DND-41 (cell line): ENCODE measurements at regions not wholly inside any gene's neighbourhood (a gene's known extent, or its start where the extent isn't known, plus 50 kb on each side); places are given as distances from the start of the nearest gene placed in this dataset.
A peak's percentile ranks its signal among the peaks of the same experiment; 100 is the strongest.

Experiments
- ATAC-seq: fragments of 200-7000 bp; cut with Tn5 transposase; 3 replicates; pipeline ENCODE4 v1.9.1; 2021; ENCODE audit warnings: low read depth; ENCODE audit not compliant: insufficient read depth
- DNase-seq: peaks from one replicate; pipeline ENCODE4 v3.0.0-alpha.2; 2020
- H2AFZ ChIP-seq: 2 replicates; pipeline ENCODE4 v1.6.0; 2012; ENCODE audit warnings: low read depth, low read length
- H3K27ac ChIP-seq: 2 replicates; pipeline ENCODE4 v1.5.1; 2012; ENCODE audit warnings: low read length, inconsistent platforms
- H3K27me3 ChIP-seq: fragments of 200-600 bp; sonication (generic); 2 replicates; pipeline ENCODE4 v1.6.0; 2012; ENCODE audit warnings: low read length, mild to moderate bottlenecking, inconsistent platforms; ENCODE audit not compliant: insufficient read depth, poor library complexity
- H3K36me3 ChIP-seq: 2 replicates; pipeline ENCODE4 v1.5.1; 2012; ENCODE audit warnings: low read length, inconsistent platforms; ENCODE audit not compliant: insufficient read depth
- H3K4me1 ChIP-seq: 2 replicates; pipeline ENCODE4 v1.5.1; 2012; ENCODE audit warnings: mild to moderate bottlenecking, low read length; ENCODE audit not compliant: insufficient read depth
- H3K4me2 ChIP-seq: 2 replicates; pipeline ENCODE4 v1.6.0; 2012; ENCODE audit warnings: mild to moderate bottlenecking, moderate library complexity, low read length, inconsistent platforms; ENCODE audit not compliant: insufficient read depth
- H3K4me3 ChIP-seq, 2 experiments: fragments of 200-600 bp in 1 of 2; shearing (Covaris generic) in 1 of 2; 2 replicates each; pipeline ENCODE4 v1.5.1; 2012 to 2016; ENCODE audit warnings: inconsistent platforms in 2 of 2, low read length in 2 of 2, mild to moderate bottlenecking in 2 of 2, low read depth in 1 of 2, moderate library complexity in 1 of 2
- H3K79me2 ChIP-seq: 2 replicates; pipeline ENCODE4 v1.6.0; 2012; ENCODE audit warnings: low read length, inconsistent platforms; ENCODE audit not compliant: insufficient read depth
- H3K9ac ChIP-seq: 2 replicates; pipeline ENCODE4 v1.6.0; 2012; ENCODE audit warnings: low read depth, mild to moderate bottlenecking, inconsistent platforms, low read length, moderate library complexity
- H3K9me3 ChIP-seq: 2 replicates; pipeline ENCODE4 v1.5.1; 2012; ENCODE audit warnings: low read length, moderate library complexity, mild to moderate bottlenecking, inconsistent platforms; ENCODE audit not compliant: insufficient read depth, severe bottlenecking
- H4K20me1 ChIP-seq: 2 replicates; pipeline ENCODE4 v1.6.0; 2012; ENCODE audit warnings: low read length; ENCODE audit not compliant: insufficient read depth
- EZH2 ChIP-seq: IDR thresholded peaks from 3 replicates; pipeline ENCODE4 v1.6.1; 2012; ENCODE audit warnings: borderline replicate concordance, low read depth, mild to moderate bottlenecking, moderate library complexity, low read length, inconsistent platforms; ENCODE audit not compliant: severe bottlenecking
- TF ChIP-seq, protein P1 (sequence below): IDR thresholded peaks from 2 replicates; pipeline ENCODE4 v1.5.1; 2012; ENCODE audit warnings: borderline replicate concordance, low read length, moderate library complexity, mild to moderate bottlenecking; ENCODE audit not compliant: poor library complexity, severe bottlenecking; ENCODE audit errors: extremely low read depth

DNA sequence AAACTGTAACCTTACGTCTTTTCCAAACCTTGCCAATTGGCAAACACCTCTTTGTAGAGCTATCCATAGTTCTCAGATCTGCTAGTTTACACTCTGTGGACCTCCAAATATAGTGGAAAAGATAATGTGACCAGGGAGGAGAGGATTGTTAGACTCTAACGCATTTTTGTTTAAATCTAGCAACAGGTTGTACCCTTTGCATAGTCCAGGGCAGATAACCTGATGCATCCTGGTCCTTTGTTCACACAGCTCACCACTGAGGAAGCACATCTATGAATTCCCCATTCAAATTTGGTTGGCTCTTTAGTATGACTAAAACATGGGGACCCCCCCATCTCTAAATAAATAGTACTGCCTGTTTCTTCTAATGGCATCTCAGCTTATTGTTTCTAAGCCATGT lies 55.9 kb downstream of the PAGE2 start:
- no peak overlapping the region for H3K4me3 ChIP-seq
- TF ChIP-seq EZH2 = no peak
- TF ChIP-seq, protein P1, sequence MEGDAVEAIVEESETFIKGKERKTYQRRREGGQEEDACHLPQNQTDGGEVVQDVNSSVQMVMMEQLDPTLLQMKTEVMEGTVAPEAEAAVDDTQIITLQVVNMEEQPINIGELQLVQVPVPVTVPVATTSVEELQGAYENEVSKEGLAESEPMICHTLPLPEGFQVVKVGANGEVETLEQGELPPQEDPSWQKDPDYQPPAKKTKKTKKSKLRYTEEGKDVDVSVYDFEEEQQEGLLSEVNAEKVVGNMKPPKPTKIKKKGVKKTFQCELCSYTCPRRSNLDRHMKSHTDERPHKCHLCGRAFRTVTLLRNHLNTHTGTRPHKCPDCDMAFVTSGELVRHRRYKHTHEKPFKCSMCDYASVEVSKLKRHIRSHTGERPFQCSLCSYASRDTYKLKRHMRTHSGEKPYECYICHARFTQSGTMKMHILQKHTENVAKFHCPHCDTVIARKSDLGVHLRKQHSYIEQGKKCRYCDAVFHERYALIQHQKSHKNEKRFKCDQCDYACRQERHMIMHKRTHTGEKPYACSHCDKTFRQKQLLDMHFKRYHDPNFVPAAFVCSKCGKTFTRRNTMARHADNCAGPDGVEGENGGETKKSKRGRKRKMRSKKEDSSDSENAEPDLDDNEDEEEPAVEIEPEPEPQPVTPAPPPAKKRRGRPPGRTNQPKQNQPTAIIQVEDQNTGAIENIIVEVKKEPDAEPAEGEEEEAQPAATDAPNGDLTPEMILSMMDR = no peak
- no peaks in the 10 kb centered on the region for H3K27me3 ChIP-seq
- DNase-seq (no peak), ATAC-seq (no peak)
- no peak overlapping the region for H3K4me2 ChIP-seq
- H3K27ac ChIP-seq = no peak overlapping the region
- no peak overlapping the region for H2AFZ ChIP-seq
- no peaks in the 10 kb centered on the region for H3K79me2 ChIP-seq
- H3K36me3 ChIP-seq = no peaks in the 10 kb centered on the region
- no peaks in the 10 kb centered on the region for H3K9me3 ChIP-seq
- no peak overlapping the region for H3K9ac ChIP-seq
- H4K20me1 ChIP-seq = no peaks in the 10 kb centered on the region
- no peaks in the 10 kb centered on the region for H3K4me1 ChIP-seq

DNA sequence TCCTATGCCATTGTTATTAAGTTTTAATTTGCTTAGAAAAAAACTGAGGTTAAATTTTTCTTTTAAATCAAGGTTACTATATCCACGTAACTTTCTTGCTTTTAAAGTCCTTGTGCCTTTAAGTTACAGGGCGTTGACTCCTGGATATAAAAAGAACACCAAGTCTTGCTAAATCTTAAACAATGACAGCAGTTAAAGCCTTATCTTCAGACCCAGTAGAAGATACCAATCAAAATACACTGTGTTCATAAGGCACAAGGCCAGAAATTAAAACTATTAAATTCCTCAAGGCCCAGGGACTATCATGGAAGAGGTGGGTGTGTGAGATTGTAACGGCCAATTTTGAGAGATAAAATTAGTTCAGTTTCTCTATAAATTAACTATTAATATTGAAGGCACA lies 60.4 kb downstream of the PAGE2 start:
- H3K4me2 ChIP-seq = no peak overlapping the region
- no peaks in the 10 kb centered on the region for H3K79me2 ChIP-seq
- no peaks in the 10 kb centered on the region for H3K36me3 ChIP-seq
- TF ChIP-seq, protein P1 = no peak
- no peak for TF ChIP-seq EZH2
- no peaks in the 10 kb centered on the region for H3K27me3 ChIP-seq
- DNase-seq = no peak
- no peak overlapping the region for H3K4me3 ChIP-seq
- no peak overlapping the region for H3K27ac ChIP-seq
- no peaks in the 10 kb centered on the region for H4K20me1 ChIP-seq
- H2AFZ ChIP-seq = no peak overlapping the region
- H3K4me1 ChIP-seq = no peaks in the 10 kb centered on the region
- ATAC-seq = no peak
- H3K9me3 ChIP-seq = no peaks in the 10 kb centered on the region
- no peak overlapping the region for H3K9ac ChIP-seq

DNA sequence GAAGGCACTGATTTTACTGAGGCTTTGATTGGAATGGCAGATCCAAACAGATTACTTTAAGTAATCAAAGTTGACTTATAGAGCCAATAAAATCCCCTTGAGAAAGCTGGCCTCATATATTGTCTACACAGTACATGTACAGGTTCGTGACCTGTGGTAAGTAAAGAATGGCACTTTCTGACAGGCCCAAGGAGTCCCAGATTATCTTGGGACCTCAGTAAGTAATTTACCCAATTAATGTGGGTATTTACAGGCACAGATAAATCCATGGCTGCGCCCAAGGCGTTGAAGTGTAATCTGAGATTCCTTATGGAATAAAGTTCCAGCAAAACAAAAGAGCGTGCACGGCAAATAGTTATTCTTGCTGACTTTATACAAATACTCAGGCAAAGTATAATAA lies 62.4 kb downstream of the PAGE2 start:
- no peak overlapping the region for H3K4me3 ChIP-seq
- H3K27me3 ChIP-seq = no peaks in the 10 kb centered on the region
- H3K4me2 ChIP-seq = no peak overlapping the region
- no peak overlapping the region for H3K9ac ChIP-seq
- DNase-seq (no peak), ATAC-seq (no peak)
- H3K9me3 ChIP-seq = no peaks in the 10 kb centered on the region
- TF ChIP-seq, protein P1 = no peak
- TF ChIP-seq EZH2 = no peak
- H3K27ac ChIP-seq = no peak overlapping the region
- no peaks in the 10 kb centered on the region for H3K4me1 ChIP-seq
- no peaks in the 10 kb centered on the region for H4K20me1 ChIP-seq
- no peaks in the 10 kb centered on the region for H3K79me2 ChIP-seq
- H3K36me3 ChIP-seq = no peaks in the 10 kb centered on the region
- no peak overlapping the region for H2AFZ ChIP-seq

DNA sequence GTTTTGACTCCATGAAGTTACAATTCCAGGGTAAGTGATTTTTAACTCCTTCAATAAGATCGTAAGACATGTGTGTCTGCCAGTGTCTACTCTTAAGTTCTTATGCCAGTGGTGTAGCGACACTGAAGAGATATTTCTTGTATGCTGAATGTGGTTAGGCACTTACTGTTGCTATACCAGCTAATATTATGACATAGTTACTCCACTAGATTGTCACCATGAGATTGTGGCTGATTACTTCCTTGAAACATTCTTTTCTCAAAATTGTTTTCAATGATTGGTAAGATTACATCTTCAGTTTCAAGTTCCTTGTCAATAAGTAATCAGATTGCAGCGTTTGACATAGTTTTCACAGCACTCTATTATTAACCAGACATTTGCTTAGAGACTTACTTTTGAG lies 60.6 kb upstream of the PAGE5 start:
- no peaks in the 10 kb centered on the region for H3K27me3 ChIP-seq
- H3K4me2 ChIP-seq = peak overlapping the region; percentile 80; the same call in 1 of the 2 replicates
- TF ChIP-seq, protein P1 = no peak
- TF ChIP-seq EZH2 = no peak
- peak overlapping the region; percentile 64; the same call in 1 of the 2 replicates for H3K9ac ChIP-seq
- H3K27ac ChIP-seq = no peak overlapping the region
- H3K4me1 ChIP-seq = peaks cover 18% of the 10 kb centered on the region
- H3K36me3 ChIP-seq = no peaks in the 10 kb centered on the region
- no peaks in the 10 kb centered on the region for H3K9me3 ChIP-seq
- DNase-seq (no peak), ATAC-seq (no peak)
- H2AFZ ChIP-seq = no peak overlapping the region
- no peaks in the 10 kb centered on the region for H3K79me2 ChIP-seq
- peak overlapping the region in 1 of 2 experiments; percentile 79; a peak in 1 of 4 replicates for H3K4me3 ChIP-seq
- no peaks in the 10 kb centered on the region for H4K20me1 ChIP-seq
